Mesenteric fat pad (tissue), 1 donor: ENCODE measurements at regions not wholly inside any gene's neighbourhood (a gene's known extent, or its start where the extent isn't known, plus 50 kb on each side); places are given as distances from the start of the nearest gene placed in this dataset.
"Not testable (repeated sequence)": the region's sequence is repeated elsewhere in the genome, so short reads cannot be mapped to it uniquely, and the experiment has no call there.

Source experiments
- DNase-seq: peaks from one replicate; pipeline ENCODE4 v3.0.0-alpha.2; 2020; ENCODE audit warnings: low spot score
- donor health status: DM: yes; HTN: yes; CAD: no.

DNA sequence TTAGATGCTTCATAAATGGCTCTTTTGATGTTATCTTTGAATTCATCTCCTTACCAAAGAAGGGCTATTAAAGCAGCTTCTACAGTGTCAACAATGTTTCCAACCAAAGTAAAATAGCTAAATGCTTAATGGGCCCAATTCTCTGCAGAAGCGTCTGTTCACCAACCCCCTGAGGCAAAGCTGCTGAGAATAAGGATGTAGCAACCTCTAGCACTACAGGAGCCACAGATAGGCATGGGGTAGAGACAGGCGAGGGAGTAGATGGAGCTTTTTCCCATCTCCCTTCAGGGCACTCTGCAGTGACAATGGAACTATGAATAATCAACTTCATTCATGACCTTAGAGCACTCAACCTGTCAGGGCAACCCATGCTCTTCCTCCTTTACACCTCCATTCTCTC is 134.1 kb downstream of the FZD1 start:
- no peak for DNase-seq

DNA sequence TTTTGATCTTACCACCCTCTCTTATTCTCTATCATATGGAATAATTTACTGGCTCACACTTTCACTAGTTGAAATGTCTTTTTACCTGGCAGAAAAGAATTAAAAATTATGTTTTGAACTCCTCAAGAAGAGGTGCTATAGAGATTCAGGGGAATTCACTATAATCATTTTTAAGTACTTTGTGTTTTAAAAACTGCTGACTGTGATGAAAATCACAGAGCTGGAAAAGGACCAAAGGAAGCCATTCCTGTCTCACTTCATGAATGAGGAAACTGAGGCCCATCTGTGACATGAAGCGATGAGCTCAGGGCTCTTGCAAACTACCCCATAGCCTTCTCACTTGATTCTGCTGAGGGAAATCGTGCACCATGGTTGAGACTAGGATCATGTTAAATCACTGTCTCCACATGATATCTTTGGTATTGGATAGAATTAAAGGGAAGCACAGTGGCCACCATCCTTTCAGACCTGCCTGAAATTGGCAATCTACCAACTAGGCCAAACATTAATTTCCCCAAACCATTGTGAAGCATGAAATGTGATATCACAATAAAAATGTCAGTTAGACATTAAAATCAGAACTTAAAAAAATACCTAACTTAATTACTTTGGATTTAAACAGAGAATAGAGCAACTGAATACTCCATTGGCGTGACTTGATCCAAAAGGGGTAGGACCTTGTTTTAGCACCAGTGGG is 141.0 kb downstream of the FZD1 start:
- no peak for DNase-seq

GRCh38 chr7:91405873-91406272 is 141.6 kb downstream of the FZD1 start:
- not testable (repeated sequence) for DNase-seq

- no peak for DNase-seq
These were observed 143.7 kb downstream of the FZD1 start for GRCh38 chr7:91407942-91408341.

- no peak for DNase-seq
These were observed 144.3 kb downstream of the FZD1 start for GRCh38 chr7:91408388-91409154.

- no peak for DNase-seq
These were observed 146.8 kb downstream of the FZD1 start for GRCh38 chr7:91411060-91411459.

DNA sequence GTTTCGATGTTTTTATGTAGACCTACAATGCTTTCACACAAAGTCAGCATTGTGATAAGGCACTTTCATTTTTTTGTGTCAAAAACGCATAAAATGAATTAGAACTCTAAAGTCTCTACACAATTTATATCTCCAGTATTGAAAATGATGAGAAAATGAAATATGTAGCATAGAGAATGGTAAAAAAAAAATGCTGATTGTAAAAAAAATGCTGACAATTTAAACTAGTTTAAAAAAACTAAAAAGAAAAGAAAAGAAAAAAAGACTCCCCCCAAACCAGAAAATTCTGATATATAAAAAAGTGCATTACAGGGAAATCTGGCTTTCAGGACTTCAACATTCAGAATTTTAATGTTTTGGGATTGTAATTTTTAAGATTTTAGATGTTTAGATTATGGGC is 148.1 kb downstream of the FZD1 start:
- DNase-seq: no peak

GRCh38 chr7:91414734-91415133 is 150.5 kb downstream of the FZD1 start:
- no peak for DNase-seq

- no peak for DNase-seq
These were observed 152.1 kb downstream of the FZD1 start for GRCh38 chr7:91416155-91416865.

GRCh38 chr7:91420606-91421005 is 156.4 kb downstream of the FZD1 start:
- no peak for DNase-seq

DNA sequence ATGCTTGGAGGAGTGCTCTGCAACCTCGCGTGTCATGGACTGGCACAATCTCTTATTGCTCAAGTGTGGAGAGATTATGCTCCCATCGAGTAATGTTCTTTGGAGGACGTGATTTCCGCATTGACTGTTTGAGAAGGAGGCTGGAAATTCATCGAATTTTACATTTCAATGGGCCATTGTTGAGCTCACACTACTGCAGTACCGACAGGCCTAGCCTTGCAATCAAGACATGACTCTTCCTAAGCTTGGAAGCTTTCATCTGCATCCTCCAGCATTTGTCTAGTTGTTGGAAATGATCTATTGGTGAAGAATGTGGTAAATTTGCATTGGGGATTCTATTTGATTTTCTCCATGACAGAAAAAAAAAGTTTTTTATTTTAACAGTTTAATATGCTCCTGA is 156.8 kb downstream of the FZD1 start:
- DNase-seq: no peak

- DNase-seq: no peak
These were observed 160.1 kb downstream of the FZD1 start for GRCh38 chr7:91424371-91424770.

DNA sequence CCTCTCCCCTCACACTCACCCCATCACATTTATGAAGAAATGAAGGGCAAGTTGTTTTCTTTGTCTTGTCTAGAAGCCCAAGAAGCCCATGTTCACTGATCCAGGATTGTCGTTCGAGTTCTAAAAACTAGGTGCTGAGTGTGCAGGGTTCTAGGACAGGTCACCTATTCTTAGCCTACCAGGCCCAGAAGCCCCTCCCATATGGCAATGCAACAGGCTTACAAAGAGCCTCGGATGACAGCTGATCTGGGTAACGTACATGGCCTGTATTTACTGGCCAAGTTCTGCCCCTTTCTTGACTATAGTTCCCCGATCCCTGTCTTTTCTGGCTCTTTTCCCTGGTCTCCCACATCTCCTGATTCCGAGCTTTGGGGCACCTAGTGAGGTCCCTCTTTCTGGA is 160.9 kb downstream of the FZD1 start:
- no peak for DNase-seq

- no peak for DNase-seq
These were observed 162.8 kb downstream of the FZD1 start for GRCh38 chr7:91427051-91427450.

DNA sequence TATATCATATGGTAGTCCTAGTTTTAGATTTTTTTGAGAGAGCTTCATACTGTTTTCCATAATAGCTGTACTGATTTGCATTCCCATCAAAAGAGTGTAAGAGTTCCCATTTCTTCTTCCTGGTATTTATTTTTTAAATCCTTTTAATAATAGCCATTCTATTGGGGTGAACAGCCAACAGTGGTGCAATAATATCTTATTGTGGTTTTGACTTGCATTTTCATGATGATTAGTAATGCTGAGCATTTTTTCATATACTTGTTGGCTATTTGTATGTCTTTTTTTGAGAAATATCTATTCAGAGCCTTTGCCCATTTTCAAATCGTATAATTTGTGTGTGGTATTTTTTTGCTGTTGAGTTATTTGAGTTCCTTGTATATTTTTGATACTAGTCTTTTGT is 167.4 kb downstream of the FZD1 start:
- DNase-seq: no peak

DNA sequence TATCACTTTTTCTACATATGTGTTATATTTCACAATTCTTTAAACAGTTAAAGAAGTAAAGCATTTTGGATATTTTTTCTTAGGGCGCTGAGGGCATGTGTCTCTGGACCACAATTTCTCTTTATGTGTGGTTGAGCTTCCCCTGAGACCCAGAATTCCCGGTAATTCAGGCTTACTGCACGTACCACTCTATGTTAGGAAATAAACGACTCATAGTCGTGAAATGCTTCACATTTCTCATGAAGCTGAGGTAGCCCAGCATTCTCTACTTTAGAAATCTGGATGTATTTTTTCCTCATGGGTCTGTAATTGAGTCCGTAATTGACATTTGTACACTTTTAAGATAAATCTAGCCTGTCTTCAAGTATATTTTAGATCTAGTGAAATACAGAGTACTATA is 170.6 kb downstream of the FZD1 start:
- DNase-seq: no peak

GRCh38 chr7:91435381-91436059 is 171.3 kb downstream of the FZD1 start:
- no peak for DNase-seq

- DNase-seq: no peak
These were observed 172.4 kb downstream of the FZD1 start for GRCh38 chr7:91436655-91437054.

DNA sequence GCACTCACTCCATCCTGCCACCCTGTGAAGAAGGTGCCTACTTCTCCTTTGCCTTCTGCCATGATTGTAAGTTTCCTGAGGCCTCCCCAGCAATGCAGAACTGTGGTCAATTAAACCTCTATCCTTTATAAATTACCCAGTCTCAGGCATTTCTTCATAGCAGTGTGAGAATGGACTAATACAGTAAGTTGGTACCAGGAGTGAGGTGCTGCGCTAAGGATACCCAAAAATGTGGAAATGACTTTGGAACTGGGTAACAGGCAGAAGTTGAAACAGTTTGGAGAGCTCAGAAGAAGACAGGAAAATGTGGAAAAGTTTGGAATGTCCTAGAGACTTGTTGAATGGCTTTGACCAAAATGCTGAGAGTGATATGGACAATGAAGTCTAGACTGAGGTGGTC is 176.0 kb downstream of the FZD1 start:
- not testable (repeated sequence) for DNase-seq

GRCh38 chr7:91443862-91444261 is 179.6 kb downstream of the FZD1 start:
- DNase-seq: no peak

- no peak for DNase-seq
These were observed 182.6 kb downstream of the FZD1 start for GRCh38 chr7:91446819-91447218.

- DNase-seq: no peak
These were observed 191.2 kb downstream of the FZD1 start for GRCh38 chr7:91455411-91455810.
